Uterus (tissue), 2 donors: ENCODE measurements at regions not wholly inside any gene's neighbourhood (a gene's known extent, or its start where the extent isn't known, plus 50 kb on each side); places are given as distances from the start of the nearest gene placed in this dataset.

Experiments used
- CTCF ChIP-seq, 4 experiments: fragments of 200-600 bp in 2 of 4; fragments of 450-650 bp in 2 of 4; sonication (generic) in 2 of 4; IDR thresholded peaks; one replicate each; pipeline ENCODE4 v1.5.1; 2016 to 2019; ENCODE audit warnings: antibody characterized with exemption in 4 of 4, mild to moderate bottlenecking in 2 of 4, moderate library complexity in 1 of 4
- POLR2A ChIP-seq, 2 donors: fragments of 450-650 bp; IDR thresholded peaks; one replicate each; pipeline ENCODE4 v1.6.1; 2016; ENCODE audit warnings: antibody characterized with exemption in 2 of 2, mild to moderate bottlenecking in 1 of 2, moderate library complexity in 1 of 2

DNA sequence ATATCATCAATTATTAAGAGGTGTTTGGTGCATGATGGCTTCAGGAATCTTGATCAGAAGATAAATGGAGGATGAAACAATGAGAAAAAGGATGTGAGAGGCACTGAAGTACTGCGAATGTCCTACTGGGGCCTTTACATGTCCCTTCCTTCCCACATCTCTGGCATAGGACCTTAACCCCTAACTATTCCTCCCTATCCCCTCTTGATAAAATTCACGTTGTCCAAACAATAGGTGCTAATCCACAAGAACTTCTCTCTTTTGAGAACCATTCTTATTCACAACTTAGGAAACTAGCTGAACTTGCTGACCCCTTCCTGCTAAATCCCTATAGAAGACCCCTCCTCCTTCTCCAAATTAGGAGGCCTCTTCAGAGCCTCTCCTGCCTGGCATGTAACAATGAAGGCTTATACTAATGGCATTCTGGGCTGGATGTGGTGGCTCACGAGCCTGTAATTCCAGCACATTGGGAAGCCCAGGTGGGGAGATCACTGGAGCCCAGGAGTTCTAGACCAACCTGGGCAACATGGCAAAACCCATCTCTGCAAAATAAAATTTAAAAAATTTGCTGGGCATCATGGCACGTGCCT, 276.5 kb upstream of the SMARCA2 start:
- TF ChIP-seq CTCF (IDR thresholded peaks at IDR 0.05) (no peak), POLR2A (IDR thresholded peaks at IDR 0.05) (no peak)
